OCI-LY7 (cell line): ENCODE measurements at regions not wholly inside any gene's neighbourhood (a gene's known extent, or its start where the extent isn't known, plus 50 kb on each side); places are given as distances from the start of the nearest gene placed in this dataset.

Experiments
- EZH2phosphoT487 ChIP-seq: fragments of 200-600 bp; sonication (generic); IDR thresholded peaks from 2 replicates; pipeline ENCODE4 v1.6.1; 2018; ENCODE audit warnings: low read depth, borderline replicate concordance, mild to moderate bottlenecking, mixed run types, antibody characterized with exemption, low read length, moderate library complexity, mixed read lengths
- TF ChIP-seq, protein P1 (sequence below): fragments of 200-600 bp; sonication (generic); conservative IDR thresholded peaks from 2 replicates; pipeline ENCODE4 v1.5.1; 2014; ENCODE audit warnings: mild to moderate bottlenecking, antibody characterized with exemption, low read length, moderate library complexity, mixed read lengths

DNA sequence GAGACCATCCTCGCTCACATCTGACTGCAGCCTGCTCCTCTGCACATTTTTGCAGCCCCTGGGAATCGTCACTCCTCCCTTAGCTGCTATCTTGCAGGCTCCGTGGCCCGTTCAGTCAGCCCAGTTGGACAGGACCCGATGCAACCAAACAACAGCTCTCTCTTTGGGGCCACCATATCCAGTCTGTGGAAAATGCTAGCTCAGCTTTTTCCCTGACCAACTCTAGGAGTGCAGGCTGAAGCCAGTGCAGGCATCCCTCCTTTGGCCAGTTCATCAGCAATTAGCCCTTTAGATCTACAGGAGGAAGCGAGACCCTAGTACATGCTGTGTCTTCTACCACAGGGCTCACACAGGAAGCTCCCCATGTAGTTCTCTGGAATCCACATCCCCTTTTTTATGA lies 182.1 kb downstream of the HS3ST3A1 start:
- TF ChIP-seq, protein P1, sequence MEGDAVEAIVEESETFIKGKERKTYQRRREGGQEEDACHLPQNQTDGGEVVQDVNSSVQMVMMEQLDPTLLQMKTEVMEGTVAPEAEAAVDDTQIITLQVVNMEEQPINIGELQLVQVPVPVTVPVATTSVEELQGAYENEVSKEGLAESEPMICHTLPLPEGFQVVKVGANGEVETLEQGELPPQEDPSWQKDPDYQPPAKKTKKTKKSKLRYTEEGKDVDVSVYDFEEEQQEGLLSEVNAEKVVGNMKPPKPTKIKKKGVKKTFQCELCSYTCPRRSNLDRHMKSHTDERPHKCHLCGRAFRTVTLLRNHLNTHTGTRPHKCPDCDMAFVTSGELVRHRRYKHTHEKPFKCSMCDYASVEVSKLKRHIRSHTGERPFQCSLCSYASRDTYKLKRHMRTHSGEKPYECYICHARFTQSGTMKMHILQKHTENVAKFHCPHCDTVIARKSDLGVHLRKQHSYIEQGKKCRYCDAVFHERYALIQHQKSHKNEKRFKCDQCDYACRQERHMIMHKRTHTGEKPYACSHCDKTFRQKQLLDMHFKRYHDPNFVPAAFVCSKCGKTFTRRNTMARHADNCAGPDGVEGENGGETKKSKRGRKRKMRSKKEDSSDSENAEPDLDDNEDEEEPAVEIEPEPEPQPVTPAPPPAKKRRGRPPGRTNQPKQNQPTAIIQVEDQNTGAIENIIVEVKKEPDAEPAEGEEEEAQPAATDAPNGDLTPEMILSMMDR = no peak
- TF ChIP-seq EZH2phosphoT487 = no peak
